ENCODE measurements at regions not wholly inside any gene's neighbourhood (a gene's known extent, or its start where the extent isn't known, plus 50 kb on each side); places are given as distances from the start of the nearest gene placed in this dataset.

DNA sequence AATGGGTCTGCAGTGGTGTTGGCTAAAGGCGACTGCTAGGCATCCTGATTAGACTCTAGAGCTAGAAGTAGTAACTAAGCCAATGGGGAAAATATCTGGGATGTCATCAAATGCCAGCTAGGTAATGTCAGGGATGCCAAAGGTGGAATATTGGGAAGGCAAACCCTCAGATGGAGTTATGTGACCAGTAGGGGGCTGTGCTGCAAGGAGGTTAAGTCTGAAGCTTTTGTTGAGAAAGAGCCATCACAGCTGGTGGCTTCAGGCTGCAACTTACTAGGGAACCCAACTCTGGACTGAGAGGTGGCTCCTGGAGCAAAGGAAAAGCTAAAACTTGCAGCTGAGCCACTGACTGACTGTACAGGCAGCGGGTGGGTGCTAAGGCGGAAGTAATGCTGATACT lies 576.9 kb upstream of the GHITM start:
- TF ChIP-seq EZH2 (optimal IDR thresholded peaks at IDR 0.05; ENCODE audit: low read depth, low read length) (no peak), EZH2phosphoT487 (IDR thresholded peaks at IDR 0.05; ENCODE audit: low read length) (no peak)
- TF ChIP-seq, protein P1, sequence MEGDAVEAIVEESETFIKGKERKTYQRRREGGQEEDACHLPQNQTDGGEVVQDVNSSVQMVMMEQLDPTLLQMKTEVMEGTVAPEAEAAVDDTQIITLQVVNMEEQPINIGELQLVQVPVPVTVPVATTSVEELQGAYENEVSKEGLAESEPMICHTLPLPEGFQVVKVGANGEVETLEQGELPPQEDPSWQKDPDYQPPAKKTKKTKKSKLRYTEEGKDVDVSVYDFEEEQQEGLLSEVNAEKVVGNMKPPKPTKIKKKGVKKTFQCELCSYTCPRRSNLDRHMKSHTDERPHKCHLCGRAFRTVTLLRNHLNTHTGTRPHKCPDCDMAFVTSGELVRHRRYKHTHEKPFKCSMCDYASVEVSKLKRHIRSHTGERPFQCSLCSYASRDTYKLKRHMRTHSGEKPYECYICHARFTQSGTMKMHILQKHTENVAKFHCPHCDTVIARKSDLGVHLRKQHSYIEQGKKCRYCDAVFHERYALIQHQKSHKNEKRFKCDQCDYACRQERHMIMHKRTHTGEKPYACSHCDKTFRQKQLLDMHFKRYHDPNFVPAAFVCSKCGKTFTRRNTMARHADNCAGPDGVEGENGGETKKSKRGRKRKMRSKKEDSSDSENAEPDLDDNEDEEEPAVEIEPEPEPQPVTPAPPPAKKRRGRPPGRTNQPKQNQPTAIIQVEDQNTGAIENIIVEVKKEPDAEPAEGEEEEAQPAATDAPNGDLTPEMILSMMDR (IDR thresholded peaks at IDR 0.05; ENCODE audit: low read length): no peak
- no peak overlapping the region for H3K9ac ChIP-seq (ENCODE audit: low read length)
- H3K4me2 ChIP-seq (ENCODE audit: low read depth, low read length): no peak overlapping the region
- no peak overlapping the region for H3K27ac ChIP-seq (ENCODE audit: low read length)
- H2AFZ ChIP-seq (ENCODE audit: low read length): no peak overlapping the region
- H3K9me2 ChIP-seq (replicated peaks; ENCODE audit: insufficient read depth, low read length): no peaks in the 10 kb centered on the region
- H3K9me3 ChIP-seq (replicated peaks; ENCODE audit: insufficient read depth, low read length): no peaks in the 10 kb centered on the region
- no peaks in the 10 kb centered on the region for H4K20me1 ChIP-seq (ENCODE audit: insufficient read depth, low read length)
- H3F3A ChIP-seq (ENCODE audit: insufficient read depth, low read length): no peaks in the 10 kb centered on the region
- DNase-seq: no peak
- H3K4me1 ChIP-seq (ENCODE audit: low read length): no peaks in the 10 kb centered on the region
- no peaks in the 10 kb centered on the region for H3K79me2 ChIP-seq (ENCODE audit: low read length)
- H3K4me3 ChIP-seq (ENCODE audit: low read length): no peak overlapping the region
- no peaks in the 10 kb centered on the region for H3K36me3 ChIP-seq (replicated peaks; ENCODE audit: insufficient read depth, low read length)
- H3K27me3 ChIP-seq (replicated peaks; ENCODE audit: insufficient read depth, low read length): no peaks in the 10 kb centered on the region

DNA sequence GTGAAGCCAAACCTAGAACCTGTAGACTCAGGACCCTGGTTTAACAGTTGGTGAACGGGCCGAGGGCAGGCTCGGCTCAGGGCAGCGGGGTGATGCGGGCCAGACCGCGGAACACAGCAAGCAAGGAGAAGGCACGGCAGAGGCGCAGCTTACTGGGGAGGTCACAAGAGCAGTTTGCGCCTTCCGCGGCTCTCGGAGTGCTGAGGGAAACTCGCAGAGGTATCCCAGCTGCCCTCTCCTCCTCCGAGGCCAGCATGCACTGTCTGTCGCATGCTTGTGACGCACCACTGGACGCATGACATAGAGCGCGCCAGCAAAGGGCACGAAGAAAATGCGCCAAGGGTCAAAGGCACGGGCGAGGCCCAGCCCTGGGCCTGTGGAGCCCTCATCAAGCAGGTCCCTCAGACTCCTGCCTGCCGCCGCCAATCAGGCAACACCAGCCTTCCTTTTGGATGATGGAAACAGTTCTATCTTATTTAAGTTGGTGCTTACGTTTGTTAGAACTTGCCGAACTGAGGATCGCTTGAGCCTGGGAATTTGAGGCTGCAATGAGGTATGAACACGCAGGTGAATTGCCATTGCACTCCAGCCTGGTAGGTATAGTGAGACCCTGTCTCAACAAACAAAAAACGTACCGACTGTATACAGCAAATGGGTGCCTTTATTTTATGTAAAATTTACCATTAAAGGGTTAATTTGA lies 574.3 kb upstream of the GHITM start:
- H3F3A ChIP-seq (ENCODE audit: insufficient read depth, low read length): no peaks in the 10 kb centered on the region
- H3K79me2 ChIP-seq (ENCODE audit: low read length): no peaks in the 10 kb centered on the region
- no peak overlapping the region for H3K4me2 ChIP-seq (ENCODE audit: low read depth, low read length)
- no peak overlapping the region for H3K9ac ChIP-seq (ENCODE audit: low read length)
- H3K9me3 ChIP-seq (replicated peaks; ENCODE audit: insufficient read depth, low read length): no peaks in the 10 kb centered on the region
- no peak overlapping the region for H3K4me3 ChIP-seq (ENCODE audit: low read length)
- H3K27ac ChIP-seq (ENCODE audit: low read length): no peak overlapping the region
- H3K4me1 ChIP-seq (ENCODE audit: low read length): no peaks in the 10 kb centered on the region
- no peaks in the 10 kb centered on the region for H4K20me1 ChIP-seq (ENCODE audit: insufficient read depth, low read length)
- H3K9me2 ChIP-seq (replicated peaks; ENCODE audit: insufficient read depth, low read length): no peaks in the 10 kb centered on the region
- H2AFZ ChIP-seq (ENCODE audit: low read length): no peak overlapping the region
- DNase-seq: no peak
- no peaks in the 10 kb centered on the region for H3K36me3 ChIP-seq (replicated peaks; ENCODE audit: insufficient read depth, low read length)
- TF ChIP-seq EZH2phosphoT487 (IDR thresholded peaks at IDR 0.05; ENCODE audit: low read length) (no peak), EZH2 (optimal IDR thresholded peaks at IDR 0.05; ENCODE audit: low read depth, low read length) (no peak)
- TF ChIP-seq, protein P1 (IDR thresholded peaks at IDR 0.05; ENCODE audit: low read length): no peak
- no peaks in the 10 kb centered on the region for H3K27me3 ChIP-seq (replicated peaks; ENCODE audit: insufficient read depth, low read length)

DNA sequence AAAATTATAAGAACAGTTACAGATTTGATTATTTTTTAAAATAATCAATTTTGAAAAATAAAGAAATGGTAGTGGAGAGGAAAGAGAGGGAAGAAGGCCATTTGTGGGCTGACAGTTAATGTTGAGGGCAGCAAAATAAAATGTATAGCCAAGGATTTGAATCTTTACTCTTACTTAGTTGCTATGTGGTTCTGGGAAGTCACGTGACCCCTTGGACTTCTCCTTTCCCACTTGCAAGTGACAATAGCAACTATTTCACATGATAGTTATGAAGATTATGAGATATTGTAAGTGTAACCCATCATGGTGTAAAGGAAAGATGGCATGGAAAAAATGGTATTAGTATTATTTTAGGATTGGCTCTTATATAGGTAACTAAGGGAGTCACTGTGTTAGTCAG lies 567.3 kb upstream of the GHITM start:
- Histone ChIP-seq H3K36me3 (replicated peaks; ENCODE audit: insufficient read depth, low read length) (no peaks in the 10 kb centered on the region), H3K4me1 (ENCODE audit: low read length) (0 out of 2 replicates have a peak, but pooled peaks cover 3% of the 10 kb centered on the region), H3K9me2 (replicated peaks; ENCODE audit: insufficient read depth, low read length) (no peaks in the 10 kb centered on the region), H3K4me3 (ENCODE audit: low read length) (no peak overlapping the region), H2AFZ (ENCODE audit: low read length) (no peak overlapping the region), H3K9ac (ENCODE audit: low read length) (no peak overlapping the region), H3F3A (ENCODE audit: insufficient read depth, low read length) (no peaks in the 10 kb centered on the region), H4K20me1 (ENCODE audit: insufficient read depth, low read length) (no peaks in the 10 kb centered on the region), H3K79me2 (ENCODE audit: low read length) (no peaks in the 10 kb centered on the region), H3K4me2 (ENCODE audit: low read depth, low read length) (no peak overlapping the region), H3K9me3 (replicated peaks; ENCODE audit: insufficient read depth, low read length) (no peaks in the 10 kb centered on the region), H3K27ac (ENCODE audit: low read length) (no peak overlapping the region), H3K27me3 (replicated peaks; ENCODE audit: insufficient read depth, low read length) (no peaks in the 10 kb centered on the region)
- no peak for DNase-seq
- no peak for TF ChIP-seq EZH2 (optimal IDR thresholded peaks at IDR 0.05; ENCODE audit: low read depth, low read length)
- TF ChIP-seq, protein P1 (IDR thresholded peaks at IDR 0.05; ENCODE audit: low read length): no peak
- TF ChIP-seq EZH2phosphoT487 (IDR thresholded peaks at IDR 0.05; ENCODE audit: low read length): no peak

Measured in MM.1S (cell line).